ENCODE measurements at regions not wholly inside any gene's neighbourhood (a gene's known extent, or its start where the extent isn't known, plus 50 kb on each side); places are given as distances from the start of the nearest gene placed in this dataset.
"Not testable (repeated sequence)": the region's sequence is repeated elsewhere in the genome, so short reads cannot be mapped to it uniquely, and the experiment has no call there.

DNA sequence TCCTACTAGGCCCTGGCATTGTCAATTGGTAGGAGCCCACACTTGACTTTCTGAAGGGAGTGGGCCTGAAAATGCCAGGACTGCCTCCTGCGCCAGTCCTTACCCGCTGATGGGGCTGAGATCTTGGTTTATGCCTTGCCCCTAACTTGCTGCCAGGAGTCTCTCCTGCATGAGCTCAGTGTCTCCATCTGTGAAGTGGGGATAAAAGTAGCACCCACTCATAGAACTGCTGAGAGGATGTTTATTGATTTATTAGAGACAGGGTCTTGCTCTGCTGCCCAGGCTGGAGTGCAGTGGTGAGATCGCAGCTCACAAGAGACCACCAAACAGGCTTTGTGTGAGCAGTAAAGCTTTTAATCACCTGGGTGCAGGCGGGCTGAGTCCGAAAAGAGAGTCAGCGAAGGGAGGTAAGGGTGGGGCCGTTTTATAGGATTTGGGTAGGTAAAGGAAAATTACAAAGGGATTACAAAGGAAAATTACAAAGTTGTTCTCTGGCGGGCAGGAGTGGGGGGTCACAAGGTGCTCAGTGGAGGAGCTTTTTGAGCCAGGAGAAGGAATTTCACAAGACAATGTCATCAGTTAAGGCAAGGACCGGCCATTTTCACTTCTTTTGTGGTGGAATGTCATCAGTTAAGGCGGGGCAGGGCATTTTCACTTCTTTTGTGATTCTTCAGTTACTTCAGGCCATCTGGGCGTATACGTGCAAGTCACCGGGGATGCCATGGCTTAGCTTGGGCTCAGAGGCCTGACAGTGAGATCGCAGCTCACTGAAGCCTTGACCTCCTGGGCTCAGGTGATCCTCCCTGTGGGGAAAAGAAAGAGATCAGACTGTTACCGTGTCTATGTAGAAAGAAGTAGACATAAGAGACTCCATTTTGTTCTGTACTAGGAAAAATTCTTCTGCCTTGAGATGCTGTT lies 93.7 kb downstream of the LSM3 start:
- not testable (repeated sequence) for TF ChIP-seq POLR2A (IDR thresholded peaks at IDR 0.05; ENCODE audit: low read depth, low read length); TAF1 (IDR thresholded peaks at IDR 0.05; ENCODE audit: borderline replicate concordance, low read depth, low read length); POLR2AphosphoS5 (IDR thresholded peaks at IDR 0.05; ENCODE audit: low read depth, low read length)
